ENCODE measurements at regions not wholly inside any gene's neighbourhood (a gene's known extent, or its start where the extent isn't known, plus 50 kb on each side); places are given as distances from the start of the nearest gene placed in this dataset.

GRCh38 chr6:109243863-109244825 lies 138.1 kb downstream of the CD164 start:
- FAIRE-seq: no peak
- TF ChIP-seq POLR2A (IDR thresholded peaks at IDR 0.05; ENCODE audit: low read depth, low read length) (no peak), POU2F2 (IDR thresholded peaks at IDR 0.05; ENCODE audit: low read depth, low read length) (no peak), SPI1 (IDR thresholded peaks at IDR 0.05; ENCODE audit: low read depth, low read length) (no peak), TAF1 (IDR thresholded peaks at IDR 0.05; ENCODE audit: low read depth, low read length) (no peak), POLR2AphosphoS5 (IDR thresholded peaks at IDR 0.05; ENCODE audit: low read depth, low read length) (no peak), PAX5 (IDR thresholded peaks at IDR 0.05; ENCODE audit: insufficient read depth, low read length, severe bottlenecking) (no peak)
- DNase-seq (ENCODE audit: insufficient read length, low spot score): no peak

- DNase-seq (ENCODE audit: insufficient read length, low spot score) (no peak), FAIRE-seq (no peak)
- TF ChIP-seq POLR2AphosphoS5 (IDR thresholded peaks at IDR 0.05; ENCODE audit: low read depth, low read length) (no peak), TAF1 (IDR thresholded peaks at IDR 0.05; ENCODE audit: low read depth, low read length) (no peak), SPI1 (IDR thresholded peaks at IDR 0.05; ENCODE audit: low read depth, low read length) (no peak), POLR2A (IDR thresholded peaks at IDR 0.05; ENCODE audit: low read depth, low read length) (no peak)
Observed at GRCh38 chr6:109242925-109243324, 139.3 kb downstream of the CD164 start.

- no peak for TF ChIP-seq TAF1 (IDR thresholded peaks at IDR 0.05; ENCODE audit: low read depth, low read length)
- no peak for TF ChIP-seq POLR2AphosphoS5 (IDR thresholded peaks at IDR 0.05; ENCODE audit: low read depth, low read length)
- no peak for TF ChIP-seq POLR2A (IDR thresholded peaks at IDR 0.05; ENCODE audit: low read depth, low read length)
- TF ChIP-seq SPI1 (IDR thresholded peaks at IDR 0.05; ENCODE audit: low read depth, low read length): no peak
- no peak for TF ChIP-seq PAX5 (IDR thresholded peaks at IDR 0.05; ENCODE audit: insufficient read depth, low read length, severe bottlenecking)
- no peak for TF ChIP-seq POU2F2 (IDR thresholded peaks at IDR 0.05; ENCODE audit: low read depth, low read length)
- FAIRE-seq (no peak), DNase-seq (ENCODE audit: insufficient read length, low spot score) (no peak)
Observed at GRCh38 chr6:109242029-109242428, 140.2 kb downstream of the CD164 start.

GRCh38 chr6:109241199-109241598 lies 141.1 kb downstream of the CD164 start:
- DNase-seq (ENCODE audit: insufficient read length, low spot score) (no peak), FAIRE-seq (no peak)
- no peak for TF ChIP-seq SPI1 (IDR thresholded peaks at IDR 0.05; ENCODE audit: low read depth, low read length)
- TF ChIP-seq POU2F2 (IDR thresholded peaks at IDR 0.05; ENCODE audit: low read depth, low read length): no peak
- TF ChIP-seq TAF1 (IDR thresholded peaks at IDR 0.05; ENCODE audit: low read depth, low read length): no peak
- TF ChIP-seq PAX5 (IDR thresholded peaks at IDR 0.05; ENCODE audit: insufficient read depth, low read length, severe bottlenecking): no peak
- no peak for TF ChIP-seq POLR2AphosphoS5 (IDR thresholded peaks at IDR 0.05; ENCODE audit: low read depth, low read length)
- no peak for TF ChIP-seq POLR2A (IDR thresholded peaks at IDR 0.05; ENCODE audit: low read depth, low read length)

- no peak for DNase-seq (ENCODE audit: insufficient read length, low spot score)
- FAIRE-seq: no peak
Observed at GRCh38 chr6:109240370-109241084, 141.7 kb downstream of the CD164 start.

GRCh38 chr6:109239651-109240321 lies 142.5 kb downstream of the CD164 start:
- no peak for FAIRE-seq
- TF ChIP-seq PAX5 (IDR thresholded peaks at IDR 0.05; ENCODE audit: insufficient read depth, low read length, severe bottlenecking): no peak
- no peak for TF ChIP-seq POU2F2 (IDR thresholded peaks at IDR 0.05; ENCODE audit: low read depth, low read length)
- TF ChIP-seq POLR2AphosphoS5 (IDR thresholded peaks at IDR 0.05; ENCODE audit: low read depth, low read length): no peak
- no peak for TF ChIP-seq POLR2A (IDR thresholded peaks at IDR 0.05; ENCODE audit: low read depth, low read length)
- TF ChIP-seq SPI1 (IDR thresholded peaks at IDR 0.05; ENCODE audit: low read depth, low read length): no peak
- no peak for TF ChIP-seq TAF1 (IDR thresholded peaks at IDR 0.05; ENCODE audit: low read depth, low read length)
- DNase-seq (ENCODE audit: insufficient read length, low spot score): no peak

More at GRCh38 chr6:109240370-109241084, 141.7 kb downstream of the CD164 start:
- no peak for TF ChIP-seq POLR2AphosphoS5 (IDR thresholded peaks at IDR 0.05; ENCODE audit: low read depth, low read length)
- no peak for TF ChIP-seq SPI1 (IDR thresholded peaks at IDR 0.05; ENCODE audit: low read depth, low read length)
- no peak for TF ChIP-seq TAF1 (IDR thresholded peaks at IDR 0.05; ENCODE audit: low read depth, low read length)
- TF ChIP-seq POLR2A (IDR thresholded peaks at IDR 0.05; ENCODE audit: low read depth, low read length): no peak
- no peak for TF ChIP-seq PAX5 (IDR thresholded peaks at IDR 0.05; ENCODE audit: insufficient read depth, low read length, severe bottlenecking)
- TF ChIP-seq POU2F2 (IDR thresholded peaks at IDR 0.05; ENCODE audit: low read depth, low read length): no peak

- DNase-seq (ENCODE audit: insufficient read length, low spot score): no peak
- no peak for FAIRE-seq
- TF ChIP-seq PAX5 (IDR thresholded peaks at IDR 0.05; ENCODE audit: insufficient read depth, low read length, severe bottlenecking): no peak
- TF ChIP-seq TAF1 (IDR thresholded peaks at IDR 0.05; ENCODE audit: low read depth, low read length): no peak
- TF ChIP-seq POLR2AphosphoS5 (IDR thresholded peaks at IDR 0.05; ENCODE audit: low read depth, low read length): no peak
- no peak for TF ChIP-seq POLR2A (IDR thresholded peaks at IDR 0.05; ENCODE audit: low read depth, low read length)
- no peak for TF ChIP-seq POU2F2 (IDR thresholded peaks at IDR 0.05; ENCODE audit: low read depth, low read length)
- TF ChIP-seq SPI1 (IDR thresholded peaks at IDR 0.05; ENCODE audit: low read depth, low read length): no peak
Observed at GRCh38 chr6:109239160-109239559, 143.1 kb downstream of the CD164 start.

- TF ChIP-seq PAX5 (IDR thresholded peaks at IDR 0.05; ENCODE audit: insufficient read depth, low read length, severe bottlenecking) (no peak), TAF1 (IDR thresholded peaks at IDR 0.05; ENCODE audit: low read depth, low read length) (no peak), POU2F2 (IDR thresholded peaks at IDR 0.05; ENCODE audit: low read depth, low read length) (no peak), SPI1 (IDR thresholded peaks at IDR 0.05; ENCODE audit: low read depth, low read length) (no peak), POLR2A (IDR thresholded peaks at IDR 0.05; ENCODE audit: low read depth, low read length) (no peak), POLR2AphosphoS5 (IDR thresholded peaks at IDR 0.05; ENCODE audit: low read depth, low read length) (no peak)
- DNase-seq (ENCODE audit: insufficient read length, low spot score): no peak
- no peak for FAIRE-seq
Observed at GRCh38 chr6:109238396-109238795, 143.1 kb downstream of the CEP57L1 start.

GRCh38 chr6:109237986-109238329 lies 142.7 kb downstream of the CEP57L1 start:
- DNase-seq (ENCODE audit: insufficient read length, low spot score) (no peak), FAIRE-seq (no peak)
- no peak for TF ChIP-seq POLR2AphosphoS5 (IDR thresholded peaks at IDR 0.05; ENCODE audit: low read depth, low read length)
- TF ChIP-seq POU2F2 (IDR thresholded peaks at IDR 0.05; ENCODE audit: low read depth, low read length): no peak
- no peak for TF ChIP-seq SPI1 (IDR thresholded peaks at IDR 0.05; ENCODE audit: low read depth, low read length)
- TF ChIP-seq POLR2A (IDR thresholded peaks at IDR 0.05; ENCODE audit: low read depth, low read length): no peak
- no peak for TF ChIP-seq PAX5 (IDR thresholded peaks at IDR 0.05; ENCODE audit: insufficient read depth, low read length, severe bottlenecking)
- no peak for TF ChIP-seq TAF1 (IDR thresholded peaks at IDR 0.05; ENCODE audit: low read depth, low read length)

Data from GM12891 (cell line).